SK-N-SH (cell line): ENCODE measurements at regions not wholly inside any gene's neighbourhood (a gene's known extent, or its start where the extent isn't known, plus 50 kb on each side); places are given as distances from the start of the nearest gene placed in this dataset.

Source experiments
- CTCF ChIA-PET: fragments of 300-600, 350-600 bp; formaldehyde crosslinking; extraction: SDS; loops from one replicate; lab custom pipeline; 2021; lab: Yijun Ruan, JAX
- POLR2A ChIA-PET: fragments of 350-600 bp; sonication (Branson Sonifier 250); formaldehyde crosslinking; extraction: SDS; loops from one replicate; lab custom pipeline; 2020; ENCODE audit warnings: antibody characterized with exemption, inconsistent platforms; lab: Yijun Ruan, JAX
- DNase-seq: peaks from one replicate; pipeline ENCODE4 v3.0.0; 2012
- H2AFZ ChIP-seq: fragments of 200-600 bp; sonication (generic); 2 replicates; pipeline ENCODE4 v1.8.1; 2016; ENCODE audit warnings: antibody characterized with exemption, mild to moderate bottlenecking, low read depth
- H3F3A ChIP-seq: fragments of 200-600 bp; sonication (generic); replicated peaks from 2 replicates; pipeline ENCODE3; 2016; ENCODE audit warnings: antibody characterized with exemption, mild to moderate bottlenecking; ENCODE audit not compliant: insufficient read depth
- H3K27ac ChIP-seq, 2 experiments: fragments of 200-500 bp in 1 of 2; fragments of 200-600 bp in 1 of 2; sonication (Bioruptor generic) in 1 of 2; sonication (generic), shearing (Covaris generic) in 1 of 2; 2 replicates each; pipeline versions ENCODE4 v1.5.1 to v1.6.1; 2014 to 2016; ENCODE audit warnings: low read depth in 2 of 2, inconsistent platforms in 1 of 2, low read length in 1 of 2, mild to moderate bottlenecking in 1 of 2, mixed read lengths in 1 of 2
- H3K27me3 ChIP-seq: fragments of 200-600 bp; sonication (generic), shearing (Covaris generic); 2 replicates; pipeline ENCODE4 v1.6.1; 2016; ENCODE audit warnings: mixed run types; ENCODE audit not compliant: insufficient read depth
- H3K36me3 ChIP-seq, 2 experiments: fragments of 200-500 bp in 1 of 2; fragments of 200-600 bp in 1 of 2; sonication (Bioruptor generic) in 1 of 2; sonication (generic) in 1 of 2; replicated peaks in 1 of 2; 2 replicates each; pipeline versions ENCODE3 to v1.5.1; 2014 to 2016; ENCODE audit warnings: low read length in 1 of 2, mild to moderate bottlenecking in 1 of 2; ENCODE audit not compliant: insufficient read depth in 2 of 2, control insufficient read depth in 1 of 2
- H3K4me1 ChIP-seq, 2 experiments: fragments of 200-500 bp in 1 of 2; fragments of 200-600 bp in 1 of 2; sonication (Bioruptor generic) in 1 of 2; sonication (generic), shearing (Covaris generic) in 1 of 2; 2 replicates each; pipeline versions ENCODE4 v1.5.1 to v1.6.1; 2014 to 2016; ENCODE audit warnings: low read depth in 1 of 2, low read length in 1 of 2, mixed run types in 1 of 2; ENCODE audit not compliant: insufficient read depth in 2 of 2, control insufficient read depth in 1 of 2
- H3K4me2 ChIP-seq: fragments of 200-600 bp; sonication (generic), shearing (Covaris generic); 2 replicates; pipeline ENCODE4 v1.6.1; 2017; ENCODE audit warnings: mixed run types
- H3K4me3 ChIP-seq, 2 experiments: fragments of 200-500 bp in 1 of 2; fragments of 200-600 bp in 1 of 2; sonication (Bioruptor generic) in 1 of 2; sonication (generic), shearing (Covaris generic) in 1 of 2; 2 replicates each; pipeline versions ENCODE4 v1.5.1 to v1.8.1; 2014 to 2016; ENCODE audit warnings: low read depth in 2 of 2, inconsistent platforms in 1 of 2, low read length in 1 of 2, mild to moderate bottlenecking in 1 of 2, mixed read lengths in 1 of 2, moderate library complexity in 1 of 2
- H3K79me2 ChIP-seq: fragments of 200-600 bp; sonication (generic); 2 replicates; pipeline ENCODE4 v1.8.1; 2017; ENCODE audit warnings: mild to moderate bottlenecking; ENCODE audit not compliant: insufficient read depth
- H3K9ac ChIP-seq: fragments of 200-600 bp; sonication (generic); 2 replicates; pipeline ENCODE4 v1.6.1; 2017; ENCODE audit warnings: mixed run types
- H3K9me2 ChIP-seq: fragments of 200-600 bp; sonication (generic); 2 replicates; pipeline ENCODE4 v1.6.1; 2017; ENCODE audit warnings: mixed run types
- H3K9me3 ChIP-seq: fragments of 200-600 bp; sonication (generic); 2 replicates; pipeline ENCODE4 v1.6.1; 2017; ENCODE audit warnings: mixed run types, mild to moderate bottlenecking, moderate library complexity
- H4K20me1 ChIP-seq: fragments of 200-600 bp; sonication (generic); 2 replicates; pipeline ENCODE4 v1.6.1; 2017; ENCODE audit warnings: mild to moderate bottlenecking, mixed run types; ENCODE audit not compliant: insufficient read depth
- CTCF ChIP-seq: fragments of 200-600 bp; sonication (generic); IDR thresholded peaks from 2 replicates; pipeline ENCODE4 v1.6.1; 2017; ENCODE audit warnings: antibody characterized with exemption, mild to moderate bottlenecking, moderate library complexity
- GABPA ChIP-seq: IDR thresholded peaks from 2 replicates; pipeline ENCODE4 v1.4.0; 2012; ENCODE audit warnings: low read depth, mild to moderate bottlenecking
- MEF2A ChIP-seq: IDR thresholded peaks from 2 replicates; pipeline ENCODE4 v1.4.0; 2012; ENCODE audit warnings: low read depth, borderline replicate concordance
- MXI1 ChIP-seq: IDR thresholded peaks from 2 replicates; pipeline ENCODE4 v1.6.1; 2012; ENCODE audit warnings: mild to moderate bottlenecking, low read depth, low read length, improper control_type of control experiment
- NFIC ChIP-seq: IDR thresholded peaks from 2 replicates; pipeline ENCODE4 v1.4.0; 2012; ENCODE audit warnings: borderline replicate concordance
- RAD21 ChIP-seq: IDR thresholded peaks from 2 replicates; pipeline ENCODE4 v1.6.1; 2012; ENCODE audit warnings: mild to moderate bottlenecking, low read length
- RXRA ChIP-seq: IDR thresholded peaks from 2 replicates; pipeline ENCODE4 v1.4.0; 2012; ENCODE audit warnings: low read depth, mild to moderate bottlenecking, borderline replicate concordance
- SIN3A ChIP-seq: IDR thresholded peaks from 2 replicates; pipeline ENCODE4 v1.6.1; 2012; ENCODE audit warnings: low read depth, mild to moderate bottlenecking, low read length, moderate library complexity, borderline replicate concordance
- TAF1 ChIP-seq: IDR thresholded peaks from 2 replicates; pipeline ENCODE4 v1.6.1; 2012; ENCODE audit warnings: low read depth, mild to moderate bottlenecking, low read length, moderate library complexity, borderline replicate concordance
- USF1 ChIP-seq: IDR thresholded peaks from 2 replicates; pipeline ENCODE4 v1.4.0; 2012; ENCODE audit warnings: low read depth, borderline replicate concordance
- YY1 ChIP-seq: IDR thresholded peaks from 2 replicates; pipeline ENCODE4 v1.4.0; 2012; ENCODE audit warnings: low read depth, mild to moderate bottlenecking
- WGBS: methylation state at CpG from one replicate; pipeline ENCODE4 v1.1.6; 2017; ENCODE audit warnings: low lambda C conversion rate; 5-methylcytosine and 5-hydroxymethylcytosine counted together

GRCh38 chr6:167667204-167668018 lies 159.3 kb upstream of the AFDN start:
- no peaks in the 10 kb centered on the region for H3K9me3 ChIP-seq

GRCh38 chr6:167668019-167668753 lies 158.5 kb upstream of the AFDN start:
- 83% methylated on average over 22 of the region's 26 CpGs for WGBS
- ChIA-PET POLR2A (no interaction called here), CTCF (no interaction called here)
- Histone ChIP-seq H3K9ac (no peak overlapping the region), H3K27ac (no peak overlapping the region), H3K79me2 (no peaks in the 10 kb centered on the region), H3K4me2 (no peak overlapping the region), H3K4me1 (peaks cover 0 to 6% of the 10 kb centered on the region in 2 experiments; a peak in 1 of 4 replicates), H2AFZ (no peak overlapping the region), H3K9me2 (no peaks in the 10 kb centered on the region), H3F3A (no peaks in the 10 kb centered on the region), H3K36me3 (no peaks in the 10 kb centered on the region), H3K27me3 (no peaks in the 10 kb centered on the region), H4K20me1 (no peaks in the 10 kb centered on the region), H3K9me3 (no peaks in the 10 kb centered on the region), H3K4me3 (no peak overlapping the region)
- TF ChIP-seq YY1 (no peak), TAF1 (no peak), GABPA (no peak)
- DNase-seq, result no peak

More at GRCh38 chr6:167667204-167668018, 159.3 kb upstream of the AFDN start:
- WGBS, result 70% methylated on average over 22 of the region's 23 CpGs
- Histone ChIP-seq H3K9ac (no peak overlapping the region), H3K4me3 (no peak overlapping the region), H3K79me2 (no peaks in the 10 kb centered on the region), H2AFZ (no peak overlapping the region), H3K9me2 (no peaks in the 10 kb centered on the region), H3K27ac (no peak overlapping the region), H3K4me1 (peaks cover 0 to 6% of the 10 kb centered on the region in 2 experiments; a peak in 1 of 4 replicates), H3F3A (no peaks in the 10 kb centered on the region), H3K4me2 (no peak overlapping the region), H3K27me3 (no peaks in the 10 kb centered on the region), H3K36me3 (no peaks in the 10 kb centered on the region), H4K20me1 (no peaks in the 10 kb centered on the region)
- no peak for DNase-seq
- CTCF ChIA-PET, result no interaction called here
- POLR2A ChIA-PET, result no interaction called here
- no peak for TF ChIP-seq RXRA
- no peak for TF ChIP-seq MXI1
- TF ChIP-seq CTCF, result no peak
- no peak for TF ChIP-seq USF1
- TF ChIP-seq SIN3A, result no peak
- no peak for TF ChIP-seq MEF2A
- TF ChIP-seq NFIC, result no peak
- TF ChIP-seq RAD21, result no peak
- TF ChIP-seq, all 33 proteins: peak for 0
